Heart left ventricle (tissue), 16 donors: ENCODE measurements at regions not wholly inside any gene's neighbourhood (a gene's known extent, or its start where the extent isn't known, plus 50 kb on each side); places are given as distances from the start of the nearest gene placed in this dataset.
"Not testable (repeated sequence)": the region's sequence is repeated elsewhere in the genome, so short reads cannot be mapped to it uniquely, and the experiment has no call there.

ENCODE experiments used
- ATAC-seq, 4 donors: fragments of 200-7000 bp; cut with Tn5 transposase; one replicate each; pipeline ENCODE4 v1.9.1; 2020 to 2022; ENCODE audit warnings: moderate library complexity in 4 of 4, mild to moderate bottlenecking in 3 of 4, moderate number of reproducible peaks in 1 of 4
- DNase-seq, 5 donors: peaks; one replicate each; pipeline ENCODE4 v3.0.0-alpha.2; 2020
- H3K27ac ChIP-seq, 12 donors: fragments of 200-600 bp; sonication (generic) in 4 of 12; one replicate each; pipeline versions ENCODE4 v1.5.0 to v1.8.0; 2016 to 2022; ENCODE audit warnings: mild to moderate bottlenecking in 2 of 12
- H3K27me3 ChIP-seq, 9 donors: fragments of 200-600 bp; sonication (generic) in 2 of 9; one replicate each; pipeline versions ENCODE4 v1.5.1 to v1.8.0; 2016 to 2022; ENCODE audit warnings: mild to moderate bottlenecking in 3 of 9
- H3K36me3 ChIP-seq, 9 donors: fragments of 200-600 bp; sonication (generic) in 2 of 9; one replicate each; pipeline versions ENCODE4 v1.5.0 to v1.8.0; 2018 to 2022; ENCODE audit warnings: mild to moderate bottlenecking in 2 of 9
- H3K4me1 ChIP-seq, 12 donors: fragments of 200-600 bp; sonication (generic) in 4 of 12; one replicate each; pipeline versions ENCODE4 v1.5.0 to v1.8.0; 2016 to 2022; ENCODE audit warnings: mild to moderate bottlenecking in 3 of 12
- H3K4me3 ChIP-seq, 12 donors: fragments of 200-600 bp; sonication (generic) in 4 of 12; one replicate each; pipeline versions ENCODE4 v1.5.0 to v1.8.0; 2017 to 2022; ENCODE audit warnings: mild to moderate bottlenecking in 9 of 12, moderate library complexity in 4 of 12
- H3K9me3 ChIP-seq, 12 donors: fragments of 200-600 bp; sonication (generic) in 4 of 12; one replicate each; pipeline versions ENCODE4 v1.5.0 to v1.8.0; 2016 to 2022; ENCODE audit warnings: mild to moderate bottlenecking in 1 of 12
- CTCF ChIP-seq, 12 donors: fragments of 200-600 bp; sonication (generic) in 4 of 12; IDR thresholded peaks; one replicate each; pipeline versions ENCODE4 v1.5.0 to v1.8.0; 2018 to 2022; ENCODE audit warnings: antibody characterized with exemption in 12 of 12, mild to moderate bottlenecking in 5 of 12
- POLR2A ChIP-seq, 2 donors: fragments of 450-650 bp; IDR thresholded peaks; one replicate each; pipeline ENCODE4 v1.6.1; 2017; ENCODE audit warnings: antibody characterized with exemption in 2 of 2, mild to moderate bottlenecking in 2 of 2, moderate library complexity in 2 of 2
- WGBS, 4 donors: extraction: QIAGEN DNeasy Blood & Tissue Kit in 2 of 4; methylation state at CpG; one replicate each; pipeline versions ENCODE4 v1.1.5 to v1.1.7; 2013 to 2018; 5-methylcytosine and 5-hydroxymethylcytosine counted together
- intact Hi-C, 10 donors: fragments of 100-400 bp; cut with DNase I; formaldehyde crosslinking; loops; one replicate each; pipeline versions ENCODE4 v1.11.1 to v1.14.2; 2022
- donor health status: ischemic (EF 13 %, LVEDD 7.1; RV severe dilation, severe dysfunction).
- donor health status: healthy with polysubstance abuse.
- donor health status: DM: no; HTN: yes; CAD: no.
- donor health status: DM: no; HTN: no; CAD: no.
- donor health status: ischemic (EF 25% LVEDD 6.9; RV normal size, moderate dysfunction).
- donor health status: ischemic (EF 25% LVEDD 5.7; RV mildly dilated, moderate dysfunction).
- donor health status: healthy.
- donor health status: DM: yes; HTN: yes; CAD: no.
- donor health status: ischemic (EF 35%, LVEDD 5.7; RV mildly dilated, moderate dysfunction).
- donor health status: nonischemic (EF 11% LVEDD 7.7; RV severe dilation, severe dysfunction).
- donor health status: DM: yes; HTN: yes; CAD: no.
- donor health status: PGD.
- donor health status: ischemic (EF 29% LVEDD 5.4; RV normal size, mild dysfunction).
- donor health status: nonischemic (EF 23%, LVEDD 6.1; RV moderate dilation, normal function).

- ATAC-seq (no peak), DNase-seq (no peak)
- peaks cover 0 to 8% (median 0%) of the 10 kb centered on the region in 12 donors for H3K4me1 ChIP-seq
- H3K36me3 ChIP-seq: no peaks in the 10 kb centered on the region
- intact Hi-C loops: no loop called here
- 30 to 54% (median 42%) methylated on average over 5 of the region's 5 CpGs for WGBS, 4 donors
- no peak for TF ChIP-seq POLR2A (IDR thresholded peaks at IDR 0.05)
- no peak for TF ChIP-seq CTCF (IDR thresholded peaks at IDR 0.05)
- no peak overlapping the region for H3K27ac ChIP-seq
- H3K4me3 ChIP-seq: no peak overlapping the region
- no peaks in the 10 kb centered on the region for H3K9me3 ChIP-seq
- H3K27me3 ChIP-seq: no peaks in the 10 kb centered on the region
These were observed 312.5 kb upstream of the SEMA3C start for GRCh38 chr7:81231301-81231838.

GRCh38 chr7:81226234-81226633 is 307.4 kb upstream of the SEMA3C start:
- 89 to 93% (median 91%) methylated on average over 3 of the region's 3 CpGs for WGBS, 4 donors
- no peak for TF ChIP-seq POLR2A (IDR thresholded peaks at IDR 0.05)
- TF ChIP-seq CTCF (IDR thresholded peaks at IDR 0.05): no peak
- Histone ChIP-seq H3K4me3 (no peak overlapping the region), H3K27ac (no peak overlapping the region), H3K27me3 (no peaks in the 10 kb centered on the region), H3K9me3 (peaks cover 0 to 25% (median 2%) of the 10 kb centered on the region in 12 donors), H3K36me3 (no peaks in the 10 kb centered on the region), H3K4me1 (no peaks in the 10 kb centered on the region)
- no peak for ATAC-seq
- intact Hi-C loops: no loop called here
- DNase-seq: no peak

- H3K36me3 ChIP-seq, H3K27ac ChIP-seq, ATAC-seq, H3K27me3 ChIP-seq, intact Hi-C loops, H3K4me3 ChIP-seq, DNase-seq, H3K4me1 ChIP-seq: not testable (repeated sequence)
- 83 to 95% (median 91%) methylated on average over 2 of the region's 2 CpGs for WGBS, 4 donors
- peaks cover 0 to 25% (median 2%) of the 10 kb centered on the region in 12 donors for H3K9me3 ChIP-seq
These were observed 303.8 kb upstream of the SEMA3C start for GRCh38 chr7:81222692-81223091.

GRCh38 chr7:81221527-81222217 is 302.8 kb upstream of the SEMA3C start:
- TF ChIP-seq CTCF (IDR thresholded peaks at IDR 0.05) (no peak), POLR2A (IDR thresholded peaks at IDR 0.05) (no peak)
- no peak overlapping the region for H3K27ac ChIP-seq
- DNase-seq (no peak), ATAC-seq (no peak)
- intact Hi-C loops: no loop called here
- WGBS, 4 donors: 71 to 78% (median 76%) methylated on average over 3 of the region's 3 CpGs
- peaks cover 0 to 25% (median 2%) of the 10 kb centered on the region in 12 donors for H3K9me3 ChIP-seq
- H3K4me3 ChIP-seq: no peak overlapping the region
- H3K27me3 ChIP-seq: no peaks in the 10 kb centered on the region
- H3K4me1 ChIP-seq: no peaks in the 10 kb centered on the region
- H3K36me3 ChIP-seq: no peaks in the 10 kb centered on the region
